H1 (cell line): ENCODE measurements at regions not wholly inside any gene's neighbourhood (a gene's known extent, or its start where the extent isn't known, plus 50 kb on each side); places are given as distances from the start of the nearest gene placed in this dataset.

Experiments
- CTCF ChIA-PET: fragments of 300-600 bp; sonication (Branson Sonifier 250); formaldehyde crosslinking; loops from one replicate; lab custom pipeline; 2021; ENCODE audit not compliant: partially characterized antibody; lab: Charles Lee
- POLR2A ChIA-PET: fragments of 300-600 bp; sonication (Branson Sonifier 250); formaldehyde crosslinking; loops from one replicate; lab custom pipeline; 2021; ENCODE audit warnings: inconsistent platforms; ENCODE audit not compliant: partially characterized antibody; lab: Charles Lee
- DNase-seq, 2 experiments: peaks; one replicate each; pipeline versions ENCODE4 v3.0.0 to v3.0.0-alpha.2; 2010 to 2022; ENCODE audit warnings: low spot score in 2 of 2, low read depth in 1 of 2, mixed read lengths in 1 of 2
- FAIRE-seq: peaks from 2 replicates; lab custom pipeline; 2011; peaks lifted over from hg19 to GRCh38; lab: Jason Lieb, UNC
- H2AFZ ChIP-seq: 2 replicates; pipeline ENCODE4 v1.8.1; 2012; ENCODE audit warnings: low read length, inconsistent platforms
- H2AK5ac ChIP-seq: 2 replicates; pipeline ENCODE4 v1.6.1; 2013; ENCODE audit warnings: low read depth, low read length
- H2BK120ac ChIP-seq: replicated peaks from 2 replicates; pipeline ENCODE3; 2013; ENCODE audit warnings: low read depth, low read length, inconsistent platforms
- H2BK12ac ChIP-seq: 2 replicates; pipeline ENCODE4 v1.6.1; 2013; ENCODE audit warnings: low read depth, low read length
- H2BK15ac ChIP-seq: 2 replicates; pipeline ENCODE4 v1.6.1; 2013; ENCODE audit warnings: low read length
- H2BK20ac ChIP-seq: 2 replicates; pipeline ENCODE4 v1.6.1; 2013; ENCODE audit warnings: low read length
- H2BK5ac ChIP-seq: 2 replicates; pipeline ENCODE4 v1.6.1; 2013; ENCODE audit warnings: low read depth, low read length
- H3K14ac ChIP-seq: 2 replicates; pipeline ENCODE4 v1.6.1; 2013; ENCODE audit warnings: inconsistent platforms; ENCODE audit not compliant: insufficient read length
- H3K18ac ChIP-seq: 2 replicates; pipeline ENCODE4 v1.6.1; 2013; ENCODE audit warnings: low read length; ENCODE audit errors: extremely low read depth
- H3K23ac ChIP-seq: 2 replicates; pipeline ENCODE4 v1.6.1; 2013; ENCODE audit warnings: inconsistent platforms; ENCODE audit not compliant: insufficient read length
- H3K23me2 ChIP-seq: 2 replicates; pipeline ENCODE4 v1.6.1; 2013; ENCODE audit warnings: low read depth, low read length
- H3K27ac ChIP-seq: 2 replicates; pipeline ENCODE4 v1.6.1; 2011; ENCODE audit warnings: low read depth, low read length, inconsistent platforms
- H3K27me3 ChIP-seq, 4 experiments: replicated peaks in 1 of 4; 1 replicate in 1 of 4; 2 replicates in 3 of 4; pipeline versions ENCODE4 v1.6.1 to v1.8.1; 2011 to 2013; ENCODE audit warnings: low read length in 3 of 4, mild to moderate bottlenecking in 3 of 4, inconsistent platforms in 2 of 4, mixed read lengths in 2 of 4, moderate library complexity in 1 of 4; ENCODE audit not compliant: control insufficient read depth in 3 of 4, insufficient read depth in 3 of 4; ENCODE audit errors: extremely low read depth in 1 of 4
- H3K36me3 ChIP-seq, 4 experiments: 2 replicates each; pipeline versions ENCODE4 v1.6.1 to v1.8.1; 2011 to 2013; ENCODE audit warnings: mild to moderate bottlenecking in 4 of 4, low read length in 3 of 4, moderate library complexity in 2 of 4, control low read depth in 1 of 4, inconsistent platforms in 1 of 4; ENCODE audit not compliant: insufficient read depth in 4 of 4, control insufficient read depth in 2 of 4
- H3K4ac ChIP-seq: replicated peaks from 2 replicates; pipeline ENCODE3; 2013; ENCODE audit warnings: low read length, low read depth, mixed read lengths, inconsistent platforms; ENCODE audit not compliant: insufficient read length
- H3K4me1 ChIP-seq, 4 experiments: replicated peaks in 1 of 4; 1 replicate in 1 of 4; 2 replicates in 3 of 4; pipeline versions ENCODE4 v1.6.1 to v1.8.1; 2011 to 2013; ENCODE audit warnings: low read length in 3 of 4, inconsistent platforms in 2 of 4, mixed read lengths in 1 of 4; ENCODE audit not compliant: insufficient read depth in 4 of 4, control insufficient read depth in 3 of 4
- H3K4me2 ChIP-seq, 2 experiments: 2 replicates each; pipeline versions ENCODE4 v1.6.1 to v1.8.1; 2011 to 2013; ENCODE audit warnings: low read depth in 2 of 2, low read length in 2 of 2, control low read depth in 1 of 2, inconsistent platforms in 1 of 2, mild to moderate bottlenecking in 1 of 2; ENCODE audit not compliant: insufficient read depth in 1 of 2
- H3K4me3 ChIP-seq, 4 experiments: fragments of 200-600, 300-600 bp in 1 of 4; sonication (generic), shearing (Covaris generic), sonication (Bioruptor Twin) in 1 of 4; 2 replicates each; pipeline versions ENCODE4 v1.5.1 to v1.8.1; 2011 to 2016; ENCODE audit warnings: low read length in 4 of 4, low read depth in 3 of 4, control low read depth in 2 of 4, inconsistent platforms in 2 of 4, mild to moderate bottlenecking in 2 of 4, mixed read lengths in 1 of 4, moderate library complexity in 1 of 4; ENCODE audit not compliant: insufficient read depth in 2 of 4; ENCODE audit errors: extremely low read depth in 1 of 4
- H3K56ac ChIP-seq: replicated peaks from 2 replicates; pipeline ENCODE3; 2013; ENCODE audit warnings: low read depth, mild to moderate bottlenecking, mixed read lengths, low read length, inconsistent platforms; ENCODE audit not compliant: insufficient read length
- H3K79me1 ChIP-seq: 2 replicates; pipeline ENCODE4 v1.6.1; 2013; ENCODE audit warnings: low read depth, low read length, control low read depth
- H3K79me2 ChIP-seq, 2 experiments: 2 replicates each; pipeline versions ENCODE4 v1.6.1 to v1.8.1; 2012 to 2013; ENCODE audit warnings: low read length in 2 of 2, mild to moderate bottlenecking in 2 of 2, inconsistent platforms in 1 of 2; ENCODE audit not compliant: insufficient read depth in 2 of 2, control insufficient read depth in 1 of 2
- H3K9ac ChIP-seq, 4 experiments: replicated peaks in 1 of 4; 1 replicate in 1 of 4; 2 replicates in 3 of 4; pipeline versions ENCODE4 v1.6.1 to v1.8.1; 2011 to 2013; ENCODE audit warnings: low read depth in 3 of 4, low read length in 3 of 4, control low read depth in 2 of 4, mild to moderate bottlenecking in 2 of 4, moderate library complexity in 2 of 4, inconsistent platforms in 1 of 4; ENCODE audit errors: extremely low read depth in 1 of 4
- H3K9me3 ChIP-seq, 2 experiments: 2 replicates each; pipeline versions ENCODE4 v1.6.1 to v1.8.1; 2012 to 2013; ENCODE audit warnings: mild to moderate bottlenecking in 2 of 2, moderate library complexity in 2 of 2, control low read depth in 1 of 2, inconsistent platforms in 1 of 2, low read depth in 1 of 2, low read length in 1 of 2, mixed read lengths in 1 of 2; ENCODE audit not compliant: insufficient read depth in 2 of 2
- H4K20me1 ChIP-seq, 2 experiments: replicated peaks in 1 of 2; 2 replicates each; pipeline versions ENCODE3 to v1.8.1; 2011 to 2013; ENCODE audit warnings: inconsistent platforms in 2 of 2, low read length in 2 of 2, mild to moderate bottlenecking in 1 of 2; ENCODE audit not compliant: insufficient read depth in 2 of 2, control insufficient read depth in 1 of 2
- H4K5ac ChIP-seq: 2 replicates; pipeline ENCODE4 v1.6.1; 2013; ENCODE audit warnings: low read length, low read depth, mixed read lengths, inconsistent platforms; ENCODE audit not compliant: insufficient read length
- H4K8ac ChIP-seq: 2 replicates; pipeline ENCODE4 v1.8.0; 2013; ENCODE audit warnings: mild to moderate bottlenecking, moderate library complexity, low read length, inconsistent platforms; ENCODE audit not compliant: insufficient read depth; ENCODE audit errors: extremely low read depth
- H4K91ac ChIP-seq: replicated peaks from 2 replicates; pipeline ENCODE3; 2013; ENCODE audit warnings: low read length, mixed read lengths, inconsistent platforms; ENCODE audit not compliant: insufficient read length
- BCL11A ChIP-seq, 2 experiments: IDR thresholded peaks; one replicate each; pipeline ENCODE4 v1.6.1; 2011; ENCODE audit warnings: low read depth in 2 of 2, low read length in 2 of 2, mild to moderate bottlenecking in 2 of 2
- CBX8 ChIP-seq: fragments of 300-800, 300-1000 bp; sonication (generic); IDR thresholded peaks from 2 replicates; pipeline ENCODE4 v1.7.1; 2016; ENCODE audit warnings: low read depth, low read length, borderline replicate concordance
- CHD2 ChIP-seq: IDR thresholded peaks from 2 replicates; pipeline ENCODE4 v1.6.1; 2012; ENCODE audit warnings: low read length, improper control_type of control experiment
- EZH2 ChIP-seq: fragments of 200-600 bp; sonication (generic); IDR thresholded peaks from 2 replicates; pipeline ENCODE4 v1.7.1; 2012; ENCODE audit warnings: low read depth, mild to moderate bottlenecking, moderate library complexity, low read length, inconsistent platforms; ENCODE audit not compliant: severe bottlenecking
- JUN ChIP-seq: IDR thresholded peaks from 2 replicates; pipeline ENCODE4 v1.6.1; 2011; ENCODE audit warnings: low read depth, mild to moderate bottlenecking, improper control_type of control experiment, low read length
- NRF1 ChIP-seq: IDR thresholded peaks from 2 replicates; pipeline ENCODE4 v1.6.1; 2011; ENCODE audit warnings: mild to moderate bottlenecking, low read depth, low read length, improper control_type of control experiment
- POLR2A ChIP-seq, 2 experiments: IDR thresholded peaks; 1 replicate in 1 of 2; 2 replicates in 1 of 2; pipeline ENCODE4 v1.6.1; 2011; ENCODE audit warnings: low read depth in 2 of 2, low read length in 2 of 2, mild to moderate bottlenecking in 2 of 2; ENCODE audit errors: control extremely low read depth in 1 of 2
- SAP30 ChIP-seq: fragments of 300-600 bp; sonication (generic); IDR thresholded peaks from 2 replicates; pipeline ENCODE4 v1.7.1; 2012; ENCODE audit warnings: low read length, moderate library complexity, mild to moderate bottlenecking, inconsistent platforms; ENCODE audit not compliant: insufficient read depth, insufficient replicate concordance
- SIN3A ChIP-seq, 2 experiments: IDR thresholded peaks in 1 of 2; conservative IDR thresholded peaks in 1 of 2; 2 replicates each; pipeline ENCODE4 v1.6.1; 2011 to 2012; ENCODE audit warnings: low read length in 2 of 2, improper control_type of control experiment in 1 of 2, low read depth in 1 of 2, mild to moderate bottlenecking in 1 of 2
- SP1 ChIP-seq: IDR thresholded peaks from 2 replicates; pipeline ENCODE4 v1.6.1; 2011; ENCODE audit warnings: low read depth, low read length
- SUZ12 ChIP-seq: fragments of 200-600 bp; sonication (generic); IDR thresholded peaks from 2 replicates; pipeline ENCODE4 v1.6.1; 2012; ENCODE audit warnings: mild to moderate bottlenecking, inconsistent platforms, low read length, moderate library complexity, mixed read lengths
- TCF12 ChIP-seq: IDR thresholded peaks from 2 replicates; pipeline ENCODE4 v1.6.1; 2011; ENCODE audit warnings: low read depth, mild to moderate bottlenecking, low read length
- YY1 ChIP-seq: IDR thresholded peaks from 2 replicates; pipeline ENCODE4 v1.6.1; 2011; ENCODE audit warnings: low read depth, mild to moderate bottlenecking, low read length
- ZNF274 ChIP-seq: IDR thresholded peaks from 2 replicates; pipeline ENCODE4 v1.7.0; 2012; ENCODE audit warnings: low read length, borderline replicate concordance; ENCODE audit errors: extremely low read depth
- WGBS, 2 experiments: shearing (Covaris generic) in 1 of 2; methylation state at CpG; one replicate each; pipeline versions ENCODE4 v1.1.6 to v1.1.7; 2013 to 2015; ENCODE audit warnings: low lambda C conversion rate in 2 of 2, mixed read lengths in 2 of 2, inconsistent platforms in 1 of 2, low coverage in 1 of 2, missing lambda C conversion rate in 1 of 2; ENCODE audit not compliant: insufficient replicate concordance in 2 of 2, insufficient coverage in 1 of 2, insufficient read length in 1 of 2; ENCODE audit errors: extremely low coverage in 1 of 2, missing lambda C conversion rate in 1 of 2; 5-methylcytosine and 5-hydroxymethylcytosine counted together
- TF ChIP-seq, protein P1 (sequence below): IDR thresholded peaks from 2 replicates; pipeline ENCODE4 v1.6.1; 2011; ENCODE audit warnings: low read length, improper control_type of control experiment

DNA sequence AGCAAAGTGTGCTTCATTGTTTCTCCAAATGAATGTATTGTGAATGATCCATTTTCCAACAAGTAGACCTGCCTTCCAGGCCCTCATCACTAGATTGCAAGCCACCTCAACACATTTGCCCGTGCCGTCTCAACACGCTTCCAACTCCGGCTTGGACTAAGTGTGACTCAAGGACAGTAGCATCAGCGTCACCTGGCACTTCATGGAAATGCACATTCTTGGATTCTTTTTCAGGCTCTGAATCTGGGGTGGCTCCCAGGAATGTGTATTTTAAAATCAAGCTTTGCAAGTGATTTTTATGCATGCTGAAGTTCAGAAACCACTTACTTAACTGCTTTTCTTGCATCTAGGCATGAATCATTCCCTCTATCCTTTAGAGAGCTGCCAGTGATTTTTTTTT lies 129.6 kb upstream of the EEF1E1 start:
- Histone ChIP-seq H3K23me2 (no peaks in the 10 kb centered on the region), H2AK5ac (no peak overlapping the region), H2BK20ac (no peak overlapping the region), H3K14ac (no peak overlapping the region), H3K23ac (no peak overlapping the region), H3K36me3 (no peaks in the 10 kb centered on the region), H3K18ac (no peak overlapping the region), H2BK15ac (no peak overlapping the region), H3K4me1 (peaks cover 0 to 4% (median 0%) of the 10 kb centered on the region in 4 experiments; a peak in 1 of 7 replicates), H3K27me3 (no peaks in the 10 kb centered on the region), H4K91ac (no peak overlapping the region), H3K4ac (no peak overlapping the region), H3K56ac (no peak overlapping the region), H3K4me2 (no peak overlapping the region), H3K27ac (no peak overlapping the region), H3K4me3 (no peak overlapping the region), H3K79me1 (no peaks in the 10 kb centered on the region), H3K9me3 (no peaks in the 10 kb centered on the region), H4K5ac (no peak overlapping the region), H2BK120ac (no peak overlapping the region), H3K9ac (no peak overlapping the region), H3K79me2 (no peaks in the 10 kb centered on the region), H2BK5ac (no peak overlapping the region), H2AFZ (no peak overlapping the region; the same call in 1 of the 2 replicates), H2BK12ac (no peak overlapping the region), H4K20me1 (no peaks in the 10 kb centered on the region), H4K8ac (no peak overlapping the region)
- WGBS, 2 experiments: 93% methylated on average over 5 of the region's 5 CpGs; no CpG with 5 or more reads in 1 of the 2 experiments
- CTCF ChIA-PET: interaction anchor here (0.7 to 0.9 kb wide), 2 partner anchors 100 to 439 kb away, joined by 3 read pairs; no protein-coding TSS in a partner anchor
- FAIRE-seq (no peak), DNase-seq (no peak)
- POLR2A ChIA-PET: no interaction called here
- TF ChIP-seq CBX8 (no peak), ZNF274 (no peak), SAP30 (no peak), BCL11A (IDR thresholded peaks at IDR 0.05; ENCODE audit: low read depth in 2 of 2, low read length in 2 of 2) (no peak), YY1 (no peak), NRF1 (no peak), EZH2 (no peak), POLR2A (IDR thresholded peaks at IDR 0.05; ENCODE audit: control extremely low read depth in 1 of 2, low read depth in 2 of 2, low read length in 2 of 2) (no peak), SP1 (no peak), SUZ12 (no peak), TCF12 (no peak), JUN (no peak), SIN3A (conservative IDR thresholded peaks at IDR 0.05 in 1 of 2, IDR thresholded peaks at IDR 0.05 in 1 of 2; ENCODE audit: low read depth in 1 of 2, low read length in 2 of 2) (no peak), CHD2 (no peak)
- TF ChIP-seq, protein P1, sequence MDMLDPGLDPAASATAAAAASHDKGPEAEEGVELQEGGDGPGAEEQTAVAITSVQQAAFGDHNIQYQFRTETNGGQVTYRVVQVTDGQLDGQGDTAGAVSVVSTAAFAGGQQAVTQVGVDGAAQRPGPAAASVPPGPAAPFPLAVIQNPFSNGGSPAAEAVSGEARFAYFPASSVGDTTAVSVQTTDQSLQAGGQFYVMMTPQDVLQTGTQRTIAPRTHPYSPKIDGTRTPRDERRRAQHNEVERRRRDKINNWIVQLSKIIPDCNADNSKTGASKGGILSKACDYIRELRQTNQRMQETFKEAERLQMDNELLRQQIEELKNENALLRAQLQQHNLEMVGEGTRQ: no peak
